WTC11 (cell line): ENCODE measurements at regions not wholly inside any gene's neighbourhood (a gene's known extent, or its start where the extent isn't known, plus 50 kb on each side); places are given as distances from the start of the nearest gene placed in this dataset.

ENCODE experiments used
- CBFB ChIP-seq: sonication (generic); formaldehyde crosslinking; IDR thresholded peaks from 2 replicates; pipeline ENCODE4 v1.8.1; 2022; ENCODE audit warnings: mild to moderate bottlenecking, low read depth, missing genetic modification reagents
- CTCF ChIP-seq: fragments of 200-600 bp; IDR thresholded peaks from 2 replicates; pipeline ENCODE4 v1.8.0; 2022; ENCODE audit warnings: antibody characterized with exemption
- EMX1 ChIP-seq: fragments of 250-450 bp; sonication (Bioruptor Pico); IDR thresholded peaks from 2 replicates; pipeline ENCODE4 v1.8.0; 2021; ENCODE audit warnings: mild to moderate bottlenecking
- GABPB1 ChIP-seq: sonication (generic); formaldehyde crosslinking; IDR thresholded peaks from 2 replicates; pipeline ENCODE4 v1.8.1; 2023; ENCODE audit warnings: mild to moderate bottlenecking, missing genetic modification reagents
- MAX ChIP-seq: sonication (generic); formaldehyde crosslinking; IDR thresholded peaks from 2 replicates; pipeline ENCODE4 v1.8.0; 2022; ENCODE audit warnings: mild to moderate bottlenecking, missing genetic modification reagents
- ZNF138 ChIP-seq: sonication (generic); formaldehyde crosslinking; conservative IDR thresholded peaks from 2 replicates; pipeline ENCODE4 v1.8.1; 2022; ENCODE audit warnings: mild to moderate bottlenecking, moderate library complexity, missing genetic modification reagents
- TF ChIP-seq, protein P1 (sequence below): sonication (generic); formaldehyde crosslinking; IDR thresholded peaks from 2 replicates; pipeline ENCODE4 v1.8.1; 2023; ENCODE audit warnings: mild to moderate bottlenecking, missing genetic modification reagents, moderate library complexity
- TF ChIP-seq, protein P2 (sequence below): sonication (generic); formaldehyde crosslinking; IDR thresholded peaks from 2 replicates; pipeline ENCODE4 v1.8.0; 2022; ENCODE audit warnings: mild to moderate bottlenecking, missing genetic modification reagents

GRCh38 chr3:182682263-182683241 is 110.8 kb upstream of the ATP11B start:
- no peak for TF ChIP-seq GABPB1 (CRISPR knock-in tag)
- no peak for TF ChIP-seq ZNF138 (CRISPR knock-in tag)
- no peak; the same call in 1 of the 2 replicates for TF ChIP-seq CTCF
- TF ChIP-seq, protein P1, sequence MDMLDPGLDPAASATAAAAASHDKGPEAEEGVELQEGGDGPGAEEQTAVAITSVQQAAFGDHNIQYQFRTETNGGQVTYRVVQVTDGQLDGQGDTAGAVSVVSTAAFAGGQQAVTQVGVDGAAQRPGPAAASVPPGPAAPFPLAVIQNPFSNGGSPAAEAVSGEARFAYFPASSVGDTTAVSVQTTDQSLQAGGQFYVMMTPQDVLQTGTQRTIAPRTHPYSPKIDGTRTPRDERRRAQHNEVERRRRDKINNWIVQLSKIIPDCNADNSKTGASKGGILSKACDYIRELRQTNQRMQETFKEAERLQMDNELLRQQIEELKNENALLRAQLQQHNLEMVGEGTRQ (CRISPR knock-in tag) = no peak
- TF ChIP-seq, protein P2, sequence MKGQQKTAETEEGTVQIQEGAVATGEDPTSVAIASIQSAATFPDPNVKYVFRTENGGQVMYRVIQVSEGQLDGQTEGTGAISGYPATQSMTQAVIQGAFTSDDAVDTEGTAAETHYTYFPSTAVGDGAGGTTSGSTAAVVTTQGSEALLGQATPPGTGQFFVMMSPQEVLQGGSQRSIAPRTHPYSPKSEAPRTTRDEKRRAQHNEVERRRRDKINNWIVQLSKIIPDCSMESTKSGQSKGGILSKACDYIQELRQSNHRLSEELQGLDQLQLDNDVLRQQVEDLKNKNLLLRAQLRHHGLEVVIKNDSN (CRISPR knock-in tag) = peak; percentile 51; the same call in 1 of the 2 replicates
- peak; percentile 67 for TF ChIP-seq MAX (CRISPR knock-in tag)
- TF ChIP-seq CBFB (CRISPR knock-in tag) = no peak
- no peak for TF ChIP-seq EMX1
